Limb (tissue), 2 donors: ENCODE measurements at regions not wholly inside any gene's neighbourhood (a gene's known extent, or its start where the extent isn't known, plus 50 kb on each side); places are given as distances from the start of the nearest gene placed in this dataset.
"Not testable (repeated sequence)": the region's sequence is repeated elsewhere in the genome, so short reads cannot be mapped to it uniquely, and the experiment has no call there.

Experiments used
- DNase-seq, 2 donors: peaks; one replicate each; pipeline ENCODE4 v3.0.0-alpha.2; 2016; ENCODE audit errors: extremely low spot score in 2 of 2

DNA sequence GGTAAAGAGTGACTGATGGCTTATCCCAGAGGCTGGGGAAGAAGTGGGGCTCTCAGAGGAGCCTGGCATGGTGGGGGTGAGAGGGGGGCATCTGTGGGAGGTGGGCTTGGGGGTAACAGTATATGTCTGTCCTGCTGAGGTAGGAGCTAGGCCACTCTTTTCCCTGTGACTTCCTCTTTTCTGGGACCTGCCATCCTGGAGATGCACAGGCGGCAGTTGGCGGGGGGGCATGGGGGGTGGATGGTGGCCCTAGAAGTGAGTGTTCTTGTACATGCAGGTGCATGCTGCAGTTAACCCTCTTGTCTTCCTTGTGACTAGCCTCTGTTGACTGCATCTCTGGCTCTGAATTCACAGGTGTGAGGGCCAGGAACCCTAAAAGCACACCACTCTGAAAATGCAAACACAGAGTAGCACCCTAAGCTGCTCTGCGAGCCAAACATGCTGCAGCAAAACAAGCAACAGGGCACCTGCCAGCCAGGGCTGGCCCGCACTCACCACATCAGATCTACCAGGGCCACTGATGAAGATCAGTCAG lies 123.8 kb upstream of the SHB start:
- no peak for DNase-seq

DNA sequence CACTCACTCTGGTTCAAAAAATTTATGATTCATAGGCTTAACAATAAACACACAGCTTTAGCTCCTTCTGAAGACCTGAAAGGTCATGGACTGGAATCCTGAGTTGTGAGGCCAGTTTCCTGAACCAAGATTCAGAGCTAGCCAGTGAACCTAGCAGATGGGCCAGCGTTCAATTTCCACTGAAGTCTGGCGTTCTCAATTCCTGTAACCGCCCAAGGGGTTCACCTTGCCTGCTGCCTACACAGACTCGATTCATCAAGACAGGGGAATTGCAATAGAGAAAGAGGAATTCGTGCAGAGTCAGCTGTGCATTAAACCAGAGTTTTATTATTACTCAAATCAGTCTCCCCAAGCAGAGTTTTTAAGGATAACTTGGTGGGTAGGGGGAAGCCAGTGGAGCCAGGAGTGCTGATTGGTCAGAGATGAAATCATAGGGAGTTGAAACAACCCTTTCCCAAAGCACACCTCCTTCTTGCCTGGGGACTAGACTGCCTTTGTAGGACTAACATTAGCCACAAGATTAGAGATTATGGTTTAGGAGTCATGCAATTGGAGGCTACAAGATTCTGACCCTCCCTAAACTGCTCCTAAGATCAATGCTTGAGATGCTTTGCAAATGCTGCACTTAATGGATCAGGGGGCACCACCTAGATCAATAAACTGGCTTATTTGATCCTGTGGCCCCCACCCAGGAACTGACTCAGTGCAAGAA lies 117.5 kb upstream of the SHB start:
- DNase-seq, result no peak

DNA sequence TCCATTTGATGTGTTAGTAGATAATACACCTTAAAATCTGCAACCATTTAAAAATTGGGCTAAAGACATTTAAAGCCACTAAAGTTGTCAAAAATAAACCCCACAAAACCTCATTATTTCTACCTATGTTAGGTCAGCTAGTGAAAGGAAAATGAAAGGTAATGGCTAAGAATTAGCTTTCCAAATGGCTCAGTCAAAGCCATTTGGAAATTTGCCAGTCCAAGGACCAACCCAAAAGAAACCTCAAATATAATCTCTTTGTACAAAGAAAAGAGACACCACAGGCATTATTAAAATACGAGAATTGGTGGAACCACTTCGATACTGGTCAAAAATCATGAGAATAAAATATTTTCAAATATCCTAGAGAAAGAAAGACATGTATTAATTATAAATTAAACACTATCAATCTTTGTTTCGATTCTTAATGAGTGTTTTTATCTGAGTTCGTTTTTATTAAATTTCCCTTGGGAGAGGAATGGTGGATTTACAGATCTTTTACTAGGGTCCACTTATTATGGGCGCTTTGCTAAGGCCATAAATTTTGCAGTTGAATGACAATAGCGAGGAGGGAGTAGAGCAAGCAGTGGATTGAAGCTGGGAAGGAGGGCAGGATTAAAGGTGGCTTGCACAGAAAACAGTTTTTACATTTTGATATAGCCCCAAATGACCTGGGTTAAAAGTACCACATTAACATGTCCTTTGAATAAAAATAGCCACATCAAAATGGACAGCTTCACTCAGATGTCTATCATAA lies 116.8 kb upstream of the SHB start:
- no peak for DNase-seq

DNA sequence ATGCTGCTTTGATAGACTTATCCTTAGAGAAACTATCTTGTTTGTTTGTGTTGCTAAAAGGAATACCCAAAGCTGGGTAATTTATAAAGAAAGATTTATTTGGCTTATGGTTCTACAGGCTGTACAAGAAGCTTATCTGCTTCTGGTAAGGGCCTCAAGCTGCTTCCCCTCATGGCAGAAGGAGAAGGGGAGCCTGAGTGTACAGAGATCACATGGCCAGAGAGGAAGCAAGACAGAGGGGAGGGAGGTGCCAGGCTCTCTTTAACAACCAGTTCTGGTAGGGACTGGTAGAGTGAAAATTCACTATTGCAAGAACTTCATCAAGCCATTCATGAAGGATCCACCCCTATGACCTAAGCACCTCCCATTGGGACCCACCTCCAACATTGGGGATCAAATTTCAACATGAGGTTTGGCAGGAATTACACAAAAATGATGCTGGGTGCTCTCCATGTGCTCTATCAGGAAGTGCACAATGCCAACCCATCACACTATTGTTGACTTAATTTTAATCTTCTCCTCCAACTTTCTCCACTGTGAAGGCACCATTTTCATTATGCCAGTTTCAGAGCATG lies 115.1 kb upstream of the SHB start:
- no peak for DNase-seq

DNA sequence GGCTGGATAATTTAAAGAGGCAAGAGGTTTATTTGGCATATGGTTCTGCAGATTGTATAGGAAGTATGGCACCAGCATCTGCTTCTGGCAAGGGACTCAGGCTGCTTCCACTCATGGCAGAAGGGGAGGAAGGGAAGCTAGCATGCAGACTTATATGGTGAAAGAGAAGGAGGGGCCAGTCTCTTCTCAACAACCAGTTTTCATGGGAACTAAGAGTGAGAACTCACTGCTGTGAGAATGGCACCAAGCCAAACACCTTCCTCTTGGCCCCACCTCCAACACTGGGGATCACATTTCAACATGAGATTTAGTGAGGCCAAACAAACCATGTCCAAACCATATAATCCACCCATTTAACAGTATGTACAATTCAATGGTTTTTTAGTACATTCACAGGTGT lies 113.3 kb upstream of the SHB start:
- DNase-seq, result no peak

DNA sequence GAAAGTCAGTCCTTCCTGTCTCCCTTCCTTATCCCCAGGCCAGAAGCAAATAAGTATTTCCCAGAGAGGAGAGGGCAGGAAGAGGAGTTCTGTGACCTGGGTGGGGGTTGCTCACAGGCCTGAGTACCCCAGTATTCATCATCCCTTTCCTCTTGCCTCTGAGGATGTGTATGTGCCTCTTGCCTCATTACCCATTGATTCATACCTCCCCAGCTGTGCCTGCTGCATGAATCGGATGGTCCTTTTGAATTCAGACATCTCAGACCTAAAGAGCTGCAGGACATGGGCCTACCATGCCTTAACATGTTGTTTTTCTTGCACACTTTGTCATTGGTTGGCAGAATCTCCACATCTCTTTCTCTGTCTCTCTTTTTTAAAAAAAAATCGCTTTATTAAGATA lies 112.8 kb upstream of the SHB start:
- DNase-seq, result no peak

DNA sequence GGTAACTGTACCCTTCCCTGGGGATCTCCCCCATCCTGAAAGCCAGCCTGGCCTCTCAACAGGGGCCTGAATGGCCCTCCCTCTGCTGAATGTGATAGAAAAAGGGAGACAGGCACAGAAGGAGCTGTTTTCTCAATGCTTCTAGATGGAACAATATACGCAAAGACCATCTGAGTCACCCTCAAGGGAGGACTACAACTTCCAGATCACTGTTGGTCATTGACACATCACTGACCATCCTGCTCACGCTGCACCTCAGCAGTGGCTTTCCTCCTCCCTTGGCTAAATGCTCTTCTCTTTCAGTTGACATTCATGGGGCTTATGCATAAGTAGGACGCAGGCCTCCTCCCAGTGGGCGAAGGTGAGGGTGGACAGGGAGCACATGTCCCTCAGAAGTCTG lies 112.2 kb upstream of the SHB start:
- DNase-seq, result no peak

DNA sequence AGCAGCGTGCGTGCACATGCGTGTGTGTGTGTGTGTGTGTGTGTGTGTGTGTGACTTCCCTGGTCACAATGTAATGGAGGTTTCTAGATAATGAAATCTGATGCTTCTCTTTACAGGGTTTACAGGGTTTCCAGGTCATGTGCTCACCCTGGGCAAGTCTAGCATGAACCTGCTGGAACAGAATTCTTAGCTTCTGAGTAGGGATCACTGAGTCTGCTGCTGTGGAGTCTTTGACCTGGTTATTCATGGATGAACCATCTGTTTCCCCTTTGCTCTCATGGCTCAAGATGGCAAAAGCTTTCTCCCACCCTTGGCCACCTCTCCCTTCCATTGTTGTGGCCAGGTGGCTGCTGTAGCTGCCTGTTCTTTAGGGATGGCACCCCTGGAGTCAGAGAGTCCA lies 111.6 kb upstream of the SHB start:
- no peak for DNase-seq

DNA sequence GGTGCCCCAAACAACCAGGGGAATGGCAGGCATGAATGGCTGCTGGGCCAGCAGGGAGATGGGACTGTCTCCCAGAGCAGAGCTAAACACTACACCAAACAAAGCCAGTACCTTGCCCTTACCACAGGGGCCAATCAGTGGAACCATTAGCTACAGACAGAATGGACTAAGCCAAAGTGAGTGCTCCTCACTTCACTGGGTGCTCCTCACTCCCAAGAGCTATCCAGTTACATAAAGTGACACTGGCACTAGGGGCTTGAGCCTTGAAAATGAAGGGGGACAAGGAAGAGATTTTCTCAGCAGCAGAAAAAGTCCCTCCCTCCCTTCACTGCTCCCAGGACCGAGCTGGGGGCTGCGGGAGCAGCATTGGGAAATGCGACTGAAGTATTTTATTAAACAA lies 110.9 kb upstream of the SHB start:
- DNase-seq, result no peak

DNA sequence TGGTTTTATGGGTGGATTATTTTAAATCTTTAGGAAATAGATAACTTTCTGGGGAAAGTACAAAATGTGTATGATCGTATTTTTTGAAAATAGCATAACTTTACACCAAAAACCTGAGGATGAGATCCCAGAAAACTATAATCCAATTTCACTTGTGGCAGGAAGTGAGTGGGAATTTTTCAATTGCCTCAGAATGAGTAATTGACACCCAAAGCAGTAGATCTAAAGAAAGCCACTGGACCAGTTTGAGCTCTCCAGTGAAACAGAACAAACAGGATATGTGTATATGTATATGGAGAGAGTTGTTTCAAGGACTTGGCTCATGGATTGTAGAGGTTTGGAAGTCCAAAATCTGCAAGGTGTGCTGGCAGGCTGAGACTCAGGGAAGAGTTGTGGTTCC lies 109.2 kb upstream of the SHB start:
- DNase-seq, result no peak

DNA sequence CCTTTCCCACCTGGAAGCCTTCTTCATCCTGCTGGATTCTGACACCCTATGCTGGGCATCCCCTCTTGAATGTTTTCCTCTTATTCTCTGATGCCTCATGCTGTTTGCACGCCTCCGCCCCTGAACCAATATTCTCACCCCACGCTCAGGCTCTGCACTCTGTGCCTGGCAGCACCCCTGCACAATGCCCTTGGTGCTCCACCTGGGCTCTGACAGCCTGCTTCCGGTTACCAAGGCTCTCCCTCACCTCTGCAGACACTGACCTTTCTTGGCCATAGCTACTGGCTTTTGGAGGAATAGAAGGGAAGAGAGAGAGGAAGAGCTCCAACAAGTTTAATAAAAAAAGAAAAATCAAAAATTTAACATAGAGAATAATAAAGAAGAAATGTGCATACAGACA lies 108.7 kb upstream of the SHB start:
- DNase-seq, result no peak

DNA sequence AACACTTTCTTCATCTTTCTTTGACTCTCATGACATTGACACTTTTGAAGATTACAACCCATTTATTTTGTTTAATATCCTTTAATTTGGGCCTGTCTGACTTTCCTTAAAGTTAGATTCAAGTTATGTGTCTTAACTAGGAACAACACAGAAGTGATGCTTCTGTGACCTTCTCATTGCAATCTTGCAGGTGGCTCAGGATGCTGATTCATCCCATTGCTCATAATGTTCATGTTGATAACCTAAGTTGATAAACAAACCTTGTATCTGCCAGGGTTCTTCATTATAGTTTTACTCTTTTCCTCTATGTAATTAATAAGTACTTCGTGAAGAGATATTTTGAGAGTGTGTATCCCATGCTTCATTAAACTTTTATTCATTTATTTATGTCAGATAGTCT lies 107.2 kb upstream of the SHB start:
- DNase-seq, result no peak

DNA sequence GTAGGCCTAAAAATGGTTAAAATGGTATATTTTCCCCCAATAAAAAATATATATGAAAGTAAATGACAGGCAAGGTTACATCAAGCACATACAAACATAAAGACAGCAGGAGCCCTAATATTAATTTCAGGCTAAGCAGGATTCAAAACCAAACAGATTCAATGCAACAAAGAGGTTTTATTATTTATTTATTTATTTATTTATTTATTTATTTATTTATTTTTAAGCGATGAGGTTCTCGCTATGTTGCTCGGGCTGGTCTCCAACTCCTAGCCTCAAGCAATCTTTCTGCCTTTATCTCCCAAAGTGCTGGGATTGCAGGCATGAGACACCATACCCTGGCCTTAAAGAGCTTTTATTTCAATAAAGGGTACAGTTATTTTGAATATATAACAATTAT lies 106.4 kb upstream of the SHB start:
- DNase-seq, result no peak

DNA sequence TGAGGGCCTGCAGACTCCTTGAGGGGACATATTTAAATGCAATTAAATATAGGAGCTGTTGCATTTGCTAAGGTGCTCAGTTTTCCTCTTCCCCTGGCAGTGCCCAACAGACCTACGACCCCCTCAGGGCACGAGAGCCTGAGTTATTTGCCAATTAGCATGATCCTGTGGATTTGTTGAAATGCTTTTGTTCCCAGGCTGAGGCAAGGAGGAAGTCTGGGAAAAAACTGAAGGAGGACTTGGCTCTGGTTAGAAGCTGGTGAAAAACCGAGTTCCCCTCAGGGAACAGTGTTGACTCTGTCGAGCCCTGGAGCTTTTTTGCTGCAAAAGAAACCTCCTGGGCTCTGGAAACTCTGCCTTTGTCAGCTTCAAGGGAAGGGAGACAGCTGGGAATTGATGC lies 103.6 kb upstream of the SHB start:
- DNase-seq, result no peak

DNA sequence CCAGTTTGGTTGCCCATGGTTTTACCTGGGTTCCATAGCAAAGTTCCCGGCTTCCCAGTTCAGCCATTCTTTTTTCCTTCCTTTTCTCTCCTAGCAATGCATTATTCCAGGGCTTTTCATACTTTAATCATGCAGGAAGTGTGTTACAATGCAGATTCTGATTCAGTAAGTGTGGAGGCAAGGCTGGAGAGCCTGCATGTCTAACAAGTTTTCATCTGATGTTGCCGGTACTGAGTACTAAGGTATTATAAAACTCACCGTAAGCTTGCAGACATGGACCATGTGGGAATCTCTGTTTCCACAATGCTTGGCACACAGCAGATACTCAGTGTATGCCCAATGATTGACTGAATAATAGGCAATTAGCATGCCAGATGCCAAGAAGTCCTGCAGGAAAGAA lies 102.9 kb upstream of the SHB start:
- no peak for DNase-seq

DNA sequence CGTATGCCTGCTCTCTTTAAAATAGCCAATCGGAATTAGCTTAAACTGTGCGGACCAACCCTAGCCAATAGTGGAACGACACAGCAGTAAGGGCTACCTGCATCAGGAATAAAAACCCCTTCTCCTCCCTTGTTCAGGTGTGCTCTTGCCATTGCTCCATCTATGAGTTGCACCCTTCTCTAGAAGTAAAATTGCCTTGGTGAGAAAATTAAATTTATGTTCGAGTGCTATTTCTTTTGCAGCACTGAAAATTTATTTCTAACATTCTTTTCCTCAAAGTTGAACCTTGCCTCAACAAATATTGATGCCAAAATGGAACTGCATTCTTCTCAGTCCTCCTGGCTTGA lies 102.5 kb upstream of the SHB start:
- no peak for DNase-seq

DNA sequence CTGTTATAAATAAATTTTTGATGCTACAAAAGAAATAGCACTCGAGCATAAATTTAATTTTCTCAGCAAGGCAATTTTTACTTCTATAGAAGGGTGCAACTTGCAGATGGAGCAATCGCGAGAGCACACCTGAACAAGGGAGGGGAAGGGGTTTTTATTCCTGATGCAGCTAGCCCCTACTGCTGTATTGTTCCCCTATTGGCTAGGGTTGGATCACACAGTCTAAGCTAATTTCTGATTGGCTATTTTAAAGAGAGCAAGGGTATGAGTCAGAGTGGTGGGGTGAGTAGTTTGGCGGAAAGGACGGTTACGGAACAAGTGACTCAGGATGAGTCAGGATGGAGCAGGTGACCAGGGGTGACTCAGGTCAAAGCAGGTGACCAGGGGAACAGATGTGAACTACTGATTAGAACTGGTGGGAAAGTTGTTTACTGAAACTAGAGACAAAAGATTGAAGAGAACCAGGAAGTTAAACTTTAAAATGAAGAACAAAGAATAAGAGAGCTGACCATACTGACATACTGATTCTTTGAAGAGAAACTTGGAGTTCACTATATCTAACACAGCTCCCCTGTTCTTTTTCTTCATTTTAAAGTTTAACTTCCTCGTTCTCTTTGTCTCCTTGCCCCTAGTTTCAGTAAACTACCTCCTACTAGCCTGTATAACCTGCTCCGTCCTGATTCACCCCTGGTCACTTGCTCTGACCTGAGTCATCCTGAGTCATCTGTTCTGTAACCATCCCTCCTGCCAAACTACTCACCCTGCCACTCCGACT lies 101.9 kb upstream of the SHB start:
- DNase-seq, result not testable (repeated sequence)

DNA sequence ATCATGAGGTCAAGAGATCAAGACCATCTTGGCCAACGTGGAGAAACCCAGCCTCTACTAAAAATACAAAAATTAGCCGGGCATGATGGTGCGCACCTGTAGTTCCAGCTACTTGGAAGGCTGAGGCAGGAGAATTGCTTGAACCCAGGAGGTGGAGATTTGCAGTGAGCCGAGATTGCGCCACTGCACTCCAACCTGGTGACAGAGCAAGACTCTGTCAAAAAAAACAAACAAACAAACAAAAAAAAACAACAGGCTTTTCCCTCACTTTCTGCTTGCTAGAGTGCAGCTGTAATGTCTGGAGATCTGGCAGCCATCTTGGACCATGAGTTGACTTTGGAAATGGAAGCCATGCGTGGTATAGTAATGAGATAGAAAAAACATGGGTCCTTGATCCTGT lies 101.1 kb upstream of the SHB start:
- not testable (repeated sequence) for DNase-seq

DNA sequence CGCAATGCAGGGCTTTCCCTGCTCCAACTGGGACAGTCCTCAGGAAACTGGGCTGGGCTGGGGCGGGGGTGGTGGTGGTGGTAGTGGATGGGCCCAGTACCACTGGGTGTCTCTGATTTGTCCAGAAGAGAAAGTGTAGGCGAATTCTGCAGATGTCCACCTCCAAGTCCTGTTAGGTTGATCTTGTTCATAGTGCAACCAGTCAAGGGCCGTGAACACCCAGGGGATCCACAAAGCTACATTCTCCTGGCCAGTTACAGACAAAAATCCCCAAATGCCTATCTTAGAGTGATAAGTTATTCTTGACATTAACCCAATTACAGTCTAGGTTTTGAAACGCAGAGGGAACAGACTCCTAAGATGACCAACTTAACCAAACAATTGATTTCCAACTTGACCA lies 97.5 kb upstream of the SHB start:
- DNase-seq, result no peak

DNA sequence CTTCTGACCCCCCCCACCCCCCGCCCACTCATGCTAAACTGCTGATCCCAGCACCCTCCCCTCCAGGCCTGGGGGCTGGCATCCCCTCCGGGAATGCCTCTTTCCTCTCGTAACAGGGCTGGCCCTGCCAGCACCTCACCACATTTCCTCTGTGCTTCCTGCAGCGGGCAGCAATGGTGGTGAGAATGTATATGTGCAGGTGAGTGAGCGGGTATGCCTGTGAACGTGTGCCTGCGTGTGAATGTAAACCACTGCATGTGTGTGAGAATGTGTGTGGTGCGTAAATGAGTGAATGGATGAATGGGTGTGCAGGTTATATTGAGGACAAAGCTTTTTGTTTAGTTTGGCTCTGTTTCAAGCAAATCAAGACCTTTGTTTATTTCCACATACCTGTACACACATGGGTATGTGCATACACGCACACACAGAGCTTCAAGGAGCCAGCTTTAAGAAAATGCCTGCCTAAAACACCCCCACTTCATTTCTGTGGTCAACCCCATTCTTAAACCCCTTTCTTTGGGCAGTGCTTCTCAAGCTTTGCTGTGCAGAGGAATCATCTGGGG lies 95.7 kb upstream of the SHB start:
- no peak for DNase-seq

DNA sequence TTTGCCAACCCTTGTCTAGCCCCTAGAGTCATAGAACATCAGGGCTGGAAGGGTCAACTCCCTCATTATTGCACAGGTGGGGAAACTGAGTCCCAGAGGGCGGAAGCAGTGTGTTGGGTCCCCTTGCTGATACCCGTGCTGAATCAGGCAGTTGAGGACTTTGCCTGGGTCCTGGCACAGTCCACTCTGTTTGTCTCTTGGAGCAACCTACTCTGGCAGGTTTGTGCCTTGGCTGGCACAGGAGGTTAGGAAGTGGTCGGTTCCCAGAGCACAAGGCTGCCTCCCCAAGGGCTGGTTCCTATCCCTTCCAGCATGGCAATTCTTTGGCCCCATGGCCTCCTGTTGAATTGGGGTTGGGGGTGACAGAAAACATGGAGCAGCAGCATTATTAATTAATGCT lies 94.5 kb upstream of the SHB start:
- no peak for DNase-seq
